Heart left ventricle (tissue), 16 donors: ENCODE measurements at regions not wholly inside any gene's neighbourhood (a gene's known extent, or its start where the extent isn't known, plus 50 kb on each side); places are given as distances from the start of the nearest gene placed in this dataset.

ENCODE experiments used
- ATAC-seq, 4 donors: fragments of 200-7000 bp; cut with Tn5 transposase; one replicate each; pipeline ENCODE4 v1.9.1; 2020 to 2022; ENCODE audit warnings: moderate library complexity in 4 of 4, mild to moderate bottlenecking in 3 of 4, moderate number of reproducible peaks in 1 of 4
- DNase-seq, 5 donors: peaks; one replicate each; pipeline ENCODE4 v3.0.0-alpha.2; 2020
- H3K27ac ChIP-seq, 12 donors: fragments of 200-600 bp; sonication (generic) in 4 of 12; one replicate each; pipeline versions ENCODE4 v1.5.0 to v1.8.0; 2016 to 2022; ENCODE audit warnings: mild to moderate bottlenecking in 2 of 12
- H3K27me3 ChIP-seq, 9 donors: fragments of 200-600 bp; sonication (generic) in 2 of 9; one replicate each; pipeline versions ENCODE4 v1.5.1 to v1.8.0; 2016 to 2022; ENCODE audit warnings: mild to moderate bottlenecking in 3 of 9
- H3K36me3 ChIP-seq, 9 donors: fragments of 200-600 bp; sonication (generic) in 2 of 9; one replicate each; pipeline versions ENCODE4 v1.5.0 to v1.8.0; 2018 to 2022; ENCODE audit warnings: mild to moderate bottlenecking in 2 of 9
- H3K4me1 ChIP-seq, 12 donors: fragments of 200-600 bp; sonication (generic) in 4 of 12; one replicate each; pipeline versions ENCODE4 v1.5.0 to v1.8.0; 2016 to 2022; ENCODE audit warnings: mild to moderate bottlenecking in 3 of 12
- H3K4me3 ChIP-seq, 12 donors: fragments of 200-600 bp; sonication (generic) in 4 of 12; one replicate each; pipeline versions ENCODE4 v1.5.0 to v1.8.0; 2017 to 2022; ENCODE audit warnings: mild to moderate bottlenecking in 9 of 12, moderate library complexity in 4 of 12
- H3K9me3 ChIP-seq, 12 donors: fragments of 200-600 bp; sonication (generic) in 4 of 12; one replicate each; pipeline versions ENCODE4 v1.5.0 to v1.8.0; 2016 to 2022; ENCODE audit warnings: mild to moderate bottlenecking in 1 of 12
- CTCF ChIP-seq, 12 donors: fragments of 200-600 bp; sonication (generic) in 4 of 12; IDR thresholded peaks; one replicate each; pipeline versions ENCODE4 v1.5.0 to v1.8.0; 2018 to 2022; ENCODE audit warnings: antibody characterized with exemption in 12 of 12, mild to moderate bottlenecking in 5 of 12
- POLR2A ChIP-seq, 2 donors: fragments of 450-650 bp; IDR thresholded peaks; one replicate each; pipeline ENCODE4 v1.6.1; 2017; ENCODE audit warnings: antibody characterized with exemption in 2 of 2, mild to moderate bottlenecking in 2 of 2, moderate library complexity in 2 of 2
- WGBS, 4 donors: extraction: QIAGEN DNeasy Blood & Tissue Kit in 2 of 4; methylation state at CpG; one replicate each; pipeline versions ENCODE4 v1.1.5 to v1.1.7; 2013 to 2018; 5-methylcytosine and 5-hydroxymethylcytosine counted together
- intact Hi-C, 10 donors: fragments of 100-400 bp; cut with DNase I; formaldehyde crosslinking; loops; one replicate each; pipeline versions ENCODE4 v1.11.1 to v1.14.2; 2022
- donor health status: ischemic (EF 13 %, LVEDD 7.1; RV severe dilation, severe dysfunction).
- donor health status: healthy with polysubstance abuse.
- donor health status: DM: no; HTN: yes; CAD: no.
- donor health status: DM: no; HTN: no; CAD: no.
- donor health status: ischemic (EF 25% LVEDD 6.9; RV normal size, moderate dysfunction).
- donor health status: ischemic (EF 25% LVEDD 5.7; RV mildly dilated, moderate dysfunction).
- donor health status: healthy.
- donor health status: DM: yes; HTN: yes; CAD: no.
- donor health status: ischemic (EF 35%, LVEDD 5.7; RV mildly dilated, moderate dysfunction).
- donor health status: nonischemic (EF 11% LVEDD 7.7; RV severe dilation, severe dysfunction).
- donor health status: DM: yes; HTN: yes; CAD: no.
- donor health status: PGD.
- donor health status: ischemic (EF 29% LVEDD 5.4; RV normal size, mild dysfunction).
- donor health status: nonischemic (EF 23%, LVEDD 6.1; RV moderate dilation, normal function).

GRCh38 chr4:17286752-17287460 is 225.0 kb downstream of the QDPR start:
- Histone ChIP-seq H3K36me3 (no peaks in the 10 kb centered on the region), H3K9me3 (no peaks in the 10 kb centered on the region), H3K27ac (no peak overlapping the region), H3K27me3 (no peaks in the 10 kb centered on the region), H3K4me3 (no peak overlapping the region), H3K4me1 (peaks cover 0 to 18% (median 9%) of the 10 kb centered on the region in 12 donors)
- intact Hi-C loops, result no loop called here
- TF ChIP-seq POLR2A (IDR thresholded peaks at IDR 0.05) (no peak), CTCF (IDR thresholded peaks at IDR 0.05) (no peak)
- no peak for DNase-seq
- no peak for ATAC-seq
- WGBS, 4 donors, result 73 to 78% (median 76%) methylated on average over 7 of the region's 7 CpGs

GRCh38 chr4:17285747-17286146 is 226.1 kb downstream of the QDPR start:
- DNase-seq, result no peak
- WGBS, 4 donors, result 82 to 95% (median 93%) methylated on average over 4 of the region's 4 CpGs
- intact Hi-C loops, result no loop called here
- ATAC-seq, result no peak
- H3K36me3 ChIP-seq, result no peaks in the 10 kb centered on the region
- TF ChIP-seq POLR2A (IDR thresholded peaks at IDR 0.05) (no peak), CTCF (IDR thresholded peaks at IDR 0.05) (no peak)
- H3K27ac ChIP-seq, result no peak overlapping the region
- H3K4me1 ChIP-seq, result peaks cover 0 to 18% (median 9%) of the 10 kb centered on the region in 12 donors
- H3K9me3 ChIP-seq, result no peaks in the 10 kb centered on the region
- H3K27me3 ChIP-seq, result no peaks in the 10 kb centered on the region
- H3K4me3 ChIP-seq, result no peak overlapping the region

GRCh38 chr4:17284323-17285175 is 227.3 kb downstream of the QDPR start:
- peaks cover 0 to 18% (median 9%) of the 10 kb centered on the region in 12 donors for H3K4me1 ChIP-seq
- peak overlapping the region in 2 of 12 donors; percentile 21 to 26 for H3K27ac ChIP-seq
- TF ChIP-seq POLR2A (IDR thresholded peaks at IDR 0.05), result no peak
- TF ChIP-seq CTCF (IDR thresholded peaks at IDR 0.05), result no peak
- DNase-seq, result peak in 1 of 5 donors; percentile 9
- H3K36me3 ChIP-seq, result no peaks in the 10 kb centered on the region
- no peaks in the 10 kb centered on the region for H3K27me3 ChIP-seq
- intact Hi-C loops, result no loop called here
- 50 to 64% (median 58%) methylated on average over 3 to 5 of the region's 5 CpGs for WGBS, 4 donors
- H3K4me3 ChIP-seq, result no peak overlapping the region
- no peaks in the 10 kb centered on the region for H3K9me3 ChIP-seq
- ATAC-seq, result peak; percentile 43 to 77 (median 70)

GRCh38 chr4:17283832-17284231 is 228.1 kb downstream of the QDPR start:
- Histone ChIP-seq H3K36me3 (no peaks in the 10 kb centered on the region), H3K4me3 (no peak overlapping the region), H3K9me3 (no peaks in the 10 kb centered on the region), H3K4me1 (peaks cover 0 to 18% (median 9%) of the 10 kb centered on the region in 12 donors), H3K27me3 (no peaks in the 10 kb centered on the region), H3K27ac (no peak overlapping the region)
- intact Hi-C loops, result no loop called here
- WGBS, 4 donors, result 63 to 80% (median 75%) methylated on average over 4 of the region's 4 CpGs
- ATAC-seq, result peak in 1 of 4 donors; percentile 29
- TF ChIP-seq POLR2A (IDR thresholded peaks at IDR 0.05) (no peak), CTCF (IDR thresholded peaks at IDR 0.05) (no peak)
- peak in 2 of 5 donors; percentile 41 to 49 for DNase-seq
